ENCODE measurements at regions not wholly inside any gene's neighbourhood (a gene's known extent, or its start where the extent isn't known, plus 50 kb on each side); places are given as distances from the start of the nearest gene placed in this dataset.

- TF ChIP-seq POLR2A (IDR thresholded peaks at IDR 0.05; ENCODE audit: low read length) (no peak), GATA1 (IDR thresholded peaks at IDR 0.05; ENCODE audit: low read depth, low read length) (no peak)
Observed at GRCh38 chr12:115472852-115473251, 788.9 kb upstream of the TBX3 start.

Data from erythroblast (primary cell).